CD8-positive, alpha-beta memory T cell (primary cell): ENCODE measurements at regions not wholly inside any gene's neighbourhood (a gene's known extent, or its start where the extent isn't known, plus 50 kb on each side); places are given as distances from the start of the nearest gene placed in this dataset.

Source experiments
- CTCF ChIA-PET: fragments of 350-600 bp; sonication (Branson Sonifier 250); formaldehyde crosslinking; loops from one replicate; lab custom pipeline; 2021; ENCODE audit warnings: antibody characterized with exemption; lab: Charles Lee
- POLR2A ChIA-PET: fragments of 350-600 bp; sonication (Branson Sonifier 250); formaldehyde crosslinking; loops from one replicate; lab custom pipeline; 2021; ENCODE audit warnings: antibody characterized with exemption; lab: Charles Lee
- DNase-seq, 5 donors: peaks; one replicate each; pipeline versions ENCODE4 v3.0.0 to v3.0.0-alpha.2; 2020 to 2022; ENCODE audit warnings: mixed read lengths in 1 of 5
- H3K27ac ChIP-seq: one replicate; pipeline ENCODE4 v1.7.0; 2013; ENCODE audit warnings: low read depth, mild to moderate bottlenecking, low read length, moderate library complexity
- H3K27me3 ChIP-seq: 2 replicates; pipeline ENCODE4 v1.7.0; 2013; ENCODE audit warnings: low read length, mild to moderate bottlenecking; ENCODE audit not compliant: insufficient read depth, poor library complexity, severe bottlenecking
- H3K36me3 ChIP-seq: 2 replicates; pipeline ENCODE4 v1.7.0; 2013; ENCODE audit warnings: mild to moderate bottlenecking, low read length, moderate library complexity; ENCODE audit not compliant: insufficient read depth
- H3K4me1 ChIP-seq: 2 replicates; pipeline ENCODE4 v1.7.0; 2013; ENCODE audit warnings: mild to moderate bottlenecking, low read length, moderate library complexity; ENCODE audit not compliant: insufficient read depth
- H3K4me3 ChIP-seq: 2 replicates; pipeline ENCODE4 v1.7.0; 2013; ENCODE audit warnings: mild to moderate bottlenecking, low read length
- H3K9me3 ChIP-seq: 2 replicates; pipeline ENCODE4 v1.7.0; 2013; ENCODE audit warnings: mild to moderate bottlenecking, low read length
- H3K27ac Mint-ChIP-seq, 8 donors: one replicate each; pipeline ENCODE4 v1.8.0; 2020 to 2021; ENCODE audit warnings: mixed read lengths in 8 of 8, mild to moderate bottlenecking in 6 of 8, inconsistent platforms in 3 of 8, moderate library complexity in 3 of 8
- H3K27me3 Mint-ChIP-seq, 2 donors: one replicate each; pipeline ENCODE4 v1.8.0; 2020 to 2021; ENCODE audit warnings: mixed read lengths in 2 of 2, mild to moderate bottlenecking in 1 of 2, moderate library complexity in 1 of 2
- H3K36me3 Mint-ChIP-seq, 3 donors: one replicate each; pipeline ENCODE4 v1.8.0; 2020 to 2021; ENCODE audit warnings: mixed read lengths in 3 of 3, inconsistent platforms in 1 of 3, mild to moderate bottlenecking in 1 of 3
- H3K4me1 Mint-ChIP-seq, 3 donors: one replicate each; pipeline ENCODE4 v1.8.0; 2020 to 2021; ENCODE audit warnings: mixed read lengths in 3 of 3, inconsistent platforms in 1 of 3, mild to moderate bottlenecking in 1 of 3
- H3K4me3 Mint-ChIP-seq, 7 donors: one replicate each; pipeline ENCODE4 v1.8.0; 2020 to 2021; ENCODE audit warnings: mixed read lengths in 7 of 7, mild to moderate bottlenecking in 6 of 7, moderate library complexity in 4 of 7, inconsistent platforms in 2 of 7
- H3K9me3 Mint-ChIP-seq, 5 donors: one replicate each; pipeline ENCODE4 v1.8.0; 2020 to 2022; ENCODE audit warnings: mixed read lengths in 5 of 5, mild to moderate bottlenecking in 3 of 5, moderate library complexity in 2 of 5, inconsistent platforms in 1 of 5

- DNase-seq, result no peak
- no peaks in the 10 kb centered on the region for H3K4me1 ChIP-seq
- Mint-ChIP-seq H3K4me3 (no peak overlapping the region), H3K36me3 (peaks cover 0 to 2% (median 0%) of the 10 kb centered on the region in 3 donors), H3K27ac (no peak overlapping the region), H3K27me3 (peaks cover 0 to 1% of the 10 kb centered on the region in 2 donors), H3K9me3 (peaks cover 8 to 33% (median 23%) of the 10 kb centered on the region in 5 donors), H3K4me1 (no peaks in the 10 kb centered on the region)
- CTCF ChIA-PET, result no interaction called here
- H3K36me3 ChIP-seq, result no peaks in the 10 kb centered on the region
- H3K27me3 ChIP-seq, result no peaks in the 10 kb centered on the region
- no peak overlapping the region for H3K4me3 ChIP-seq
- H3K27ac ChIP-seq, result no peak overlapping the region
- POLR2A ChIA-PET, result no interaction called here
- no peaks in the 10 kb centered on the region for H3K9me3 ChIP-seq
Measured at GRCh38 chr2:76572981-76573380, 862.3 kb upstream of the GCFC2 start.

GRCh38 chr2:76569819-76570218 is 859.1 kb upstream of the GCFC2 start:
- Histone ChIP-seq H3K4me3 (no peak overlapping the region), H3K27ac (no peak overlapping the region), H3K4me1 (no peaks in the 10 kb centered on the region), H3K36me3 (no peaks in the 10 kb centered on the region), H3K9me3 (no peaks in the 10 kb centered on the region), H3K27me3 (no peaks in the 10 kb centered on the region)
- Mint-ChIP-seq H3K27ac (no peak overlapping the region), H3K36me3 (no peaks in the 10 kb centered on the region), H3K27me3 (no peaks in the 10 kb centered on the region), H3K4me1 (no peaks in the 10 kb centered on the region), H3K9me3 (peaks cover 4 to 29% (median 7%) of the 10 kb centered on the region in 5 donors), H3K4me3 (no peak overlapping the region)
- no peak for DNase-seq
- POLR2A ChIA-PET, result no interaction called here
- CTCF ChIA-PET, result no interaction called here

DNA sequence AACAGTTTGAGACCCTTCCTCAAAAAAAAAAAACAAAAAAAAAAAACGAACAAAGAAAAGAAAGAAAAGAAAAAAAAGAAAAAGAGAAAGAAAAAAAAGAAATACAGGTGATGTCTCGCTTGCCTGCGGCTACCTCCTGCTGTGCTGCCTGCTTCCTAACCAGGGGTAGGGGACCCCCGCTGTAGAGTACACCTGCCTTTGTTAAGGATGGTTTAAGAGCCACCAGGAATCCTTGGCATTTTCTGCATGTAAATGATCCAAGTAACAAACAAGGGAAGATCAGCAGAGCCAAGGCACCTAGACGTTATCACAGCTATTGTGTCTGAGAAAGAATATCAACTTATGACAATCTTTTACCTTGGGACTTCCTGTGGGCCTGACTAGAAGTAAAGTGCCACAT is 856.8 kb upstream of the GCFC2 start:
- H3K27ac ChIP-seq, result no peak overlapping the region
- Mint-ChIP-seq H3K9me3 (peaks cover 5 to 33% (median 9%) of the 10 kb centered on the region in 5 donors), H3K27ac (no peak overlapping the region), H3K4me3 (no peak overlapping the region), H3K36me3 (no peaks in the 10 kb centered on the region), H3K4me1 (no peaks in the 10 kb centered on the region), H3K27me3 (no peaks in the 10 kb centered on the region)
- H3K9me3 ChIP-seq, result no peaks in the 10 kb centered on the region
- no peaks in the 10 kb centered on the region for H3K4me1 ChIP-seq
- no peaks in the 10 kb centered on the region for H3K36me3 ChIP-seq
- POLR2A ChIA-PET, result no interaction called here
- DNase-seq, result no peak
- CTCF ChIA-PET, result no interaction called here
- no peaks in the 10 kb centered on the region for H3K27me3 ChIP-seq
- no peak overlapping the region for H3K4me3 ChIP-seq

GRCh38 chr2:76564734-76565133 is 854.0 kb upstream of the GCFC2 start:
- H3K27me3 ChIP-seq, result no peaks in the 10 kb centered on the region
- POLR2A ChIA-PET, result no interaction called here
- Mint-ChIP-seq H3K4me3 (no peak overlapping the region), H3K36me3 (no peaks in the 10 kb centered on the region), H3K4me1 (no peaks in the 10 kb centered on the region), H3K9me3 (peaks cover 4 to 29% (median 6%) of the 10 kb centered on the region in 5 donors), H3K27me3 (no peaks in the 10 kb centered on the region), H3K27ac (no peak overlapping the region)
- H3K9me3 ChIP-seq, result no peaks in the 10 kb centered on the region
- CTCF ChIA-PET, result no interaction called here
- H3K36me3 ChIP-seq, result no peaks in the 10 kb centered on the region
- no peak for DNase-seq
- no peak overlapping the region for H3K27ac ChIP-seq
- no peaks in the 10 kb centered on the region for H3K4me1 ChIP-seq
- no peak overlapping the region for H3K4me3 ChIP-seq

DNA sequence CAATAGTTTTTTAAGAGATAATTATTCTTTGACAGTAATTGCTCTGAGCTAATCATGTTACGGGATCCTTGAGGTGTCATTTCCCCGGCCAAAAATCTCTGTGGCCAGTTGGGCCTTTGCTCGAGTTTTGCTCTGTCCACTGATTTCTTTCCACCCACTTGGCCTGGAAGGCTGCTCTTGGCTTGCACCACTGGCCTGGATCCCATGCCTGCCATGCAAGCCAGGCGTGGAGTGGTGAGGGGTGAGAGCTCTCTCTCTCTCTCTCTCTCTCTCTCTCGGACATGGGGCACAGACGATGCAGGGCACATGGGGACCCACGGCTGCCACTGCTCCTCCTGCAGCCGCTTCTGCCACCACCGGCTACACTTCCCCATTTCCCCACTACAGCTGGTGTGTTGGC is 853.0 kb upstream of the GCFC2 start:
- Mint-ChIP-seq H3K27me3 (no peaks in the 10 kb centered on the region), H3K36me3 (no peaks in the 10 kb centered on the region), H3K4me3 (no peak overlapping the region), H3K9me3 (peaks cover 4 to 26% (median 5%) of the 10 kb centered on the region in 5 donors), H3K4me1 (no peaks in the 10 kb centered on the region), H3K27ac (no peak overlapping the region)
- ChIA-PET POLR2A (no interaction called here), CTCF (no interaction called here)
- Histone ChIP-seq H3K9me3 (no peaks in the 10 kb centered on the region), H3K4me3 (no peak overlapping the region), H3K36me3 (no peaks in the 10 kb centered on the region), H3K27me3 (no peaks in the 10 kb centered on the region), H3K27ac (no peak overlapping the region), H3K4me1 (no peaks in the 10 kb centered on the region)
- DNase-seq, result no peak

GRCh38 chr2:76558157-76558556 is 847.4 kb upstream of the GCFC2 start:
- no peak for DNase-seq
- Histone ChIP-seq H3K27me3 (no peaks in the 10 kb centered on the region), H3K36me3 (no peaks in the 10 kb centered on the region), H3K4me3 (no peak overlapping the region), H3K27ac (no peak overlapping the region), H3K4me1 (no peaks in the 10 kb centered on the region), H3K9me3 (no peaks in the 10 kb centered on the region)
- Mint-ChIP-seq H3K4me3 (no peak overlapping the region), H3K36me3 (no peaks in the 10 kb centered on the region), H3K9me3 (peaks cover 4 to 22% (median 6%) of the 10 kb centered on the region in 5 donors), H3K27ac (no peak overlapping the region), H3K27me3 (no peaks in the 10 kb centered on the region), H3K4me1 (no peaks in the 10 kb centered on the region)
- ChIA-PET POLR2A (no interaction called here), CTCF (no interaction called here)

DNA sequence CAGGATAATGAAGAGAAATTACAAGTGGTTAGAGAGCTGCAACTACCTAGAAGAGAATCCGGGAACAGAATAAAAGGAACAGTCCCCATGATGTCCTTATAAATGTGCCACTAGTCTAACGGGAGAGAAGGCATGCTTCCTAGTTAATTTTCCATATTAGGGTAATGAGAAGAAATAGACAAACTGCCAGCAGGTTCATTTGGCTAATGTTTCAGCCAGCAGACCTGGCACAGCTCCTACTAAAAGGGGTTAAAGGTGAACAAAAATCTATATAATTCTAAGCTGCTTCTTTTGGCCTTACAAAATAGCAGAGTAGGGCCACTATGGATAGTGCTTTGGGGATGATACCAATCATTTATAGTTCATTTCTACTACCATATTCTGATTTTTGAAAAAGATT is 845.3 kb upstream of the GCFC2 start:
- H3K27me3 Mint-ChIP-seq, result no peaks in the 10 kb centered on the region
- no peak overlapping the region for H3K27ac Mint-ChIP-seq
- no peaks in the 10 kb centered on the region for H3K4me1 Mint-ChIP-seq

GRCh38 chr2:76546207-76546606 is 835.5 kb upstream of the GCFC2 start:
- peaks cover 3 to 32% (median 12%) of the 10 kb centered on the region in 5 donors for H3K9me3 Mint-ChIP-seq
- no peak overlapping the region for H3K27ac ChIP-seq
- ChIA-PET CTCF (no interaction called here), POLR2A (no interaction called here)
- H3K9me3 ChIP-seq, result no peaks in the 10 kb centered on the region
- no peak overlapping the region for H3K27ac Mint-ChIP-seq
- H3K27me3 Mint-ChIP-seq, result no peaks in the 10 kb centered on the region
- H3K4me3 Mint-ChIP-seq, result no peak overlapping the region
- no peaks in the 10 kb centered on the region for H3K4me1 Mint-ChIP-seq
- no peaks in the 10 kb centered on the region for H3K27me3 ChIP-seq
- H3K36me3 ChIP-seq, result no peaks in the 10 kb centered on the region
- H3K4me1 ChIP-seq, result no peaks in the 10 kb centered on the region
- no peak for DNase-seq
- H3K36me3 Mint-ChIP-seq, result no peaks in the 10 kb centered on the region
- H3K4me3 ChIP-seq, result no peak overlapping the region

More for the DNA sequence above, 845.3 kb upstream of the GCFC2 start:
- Mint-ChIP-seq H3K9me3 (peaks cover 4 to 26% (median 6%) of the 10 kb centered on the region in 5 donors), H3K36me3 (no peaks in the 10 kb centered on the region), H3K4me3 (no peak overlapping the region)
- ChIA-PET CTCF (no interaction called here), POLR2A (no interaction called here)
- H3K36me3 ChIP-seq, result no peaks in the 10 kb centered on the region
- no peak for DNase-seq
- H3K27me3 ChIP-seq, result no peaks in the 10 kb centered on the region
- no peak overlapping the region for H3K4me3 ChIP-seq
- no peaks in the 10 kb centered on the region for H3K4me1 ChIP-seq
- no peak overlapping the region for H3K27ac ChIP-seq
- H3K9me3 ChIP-seq, result no peaks in the 10 kb centered on the region

DNA sequence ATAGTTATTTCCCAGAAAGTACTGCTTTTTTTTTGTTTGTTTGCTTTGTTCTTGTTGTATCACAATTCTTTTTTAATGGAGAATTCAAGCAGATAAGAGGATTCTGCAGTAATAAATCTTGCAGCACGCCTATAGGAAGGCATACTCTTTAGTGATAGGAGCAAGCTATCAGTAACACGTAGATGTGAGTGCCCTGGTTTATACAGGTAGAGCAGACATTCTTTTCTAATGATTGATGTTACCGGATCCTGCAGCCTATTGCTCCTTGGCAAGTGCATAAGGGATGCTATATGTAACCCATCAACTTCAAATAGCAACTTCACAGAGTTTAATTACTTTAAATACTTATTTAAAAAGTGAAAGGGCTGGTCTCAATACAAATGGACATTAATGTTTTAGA is 834.2 kb upstream of the GCFC2 start:
- H3K4me1 Mint-ChIP-seq, result no peaks in the 10 kb centered on the region
- Histone ChIP-seq H3K4me3 (no peak overlapping the region), H3K9me3 (no peaks in the 10 kb centered on the region), H3K27ac (no peak overlapping the region), H3K36me3 (no peaks in the 10 kb centered on the region), H3K27me3 (no peaks in the 10 kb centered on the region), H3K4me1 (no peaks in the 10 kb centered on the region)
- DNase-seq, result no peak
- H3K27ac Mint-ChIP-seq, result no peak overlapping the region
- no peaks in the 10 kb centered on the region for H3K36me3 Mint-ChIP-seq
- H3K27me3 Mint-ChIP-seq, result no peaks in the 10 kb centered on the region
- ChIA-PET CTCF (no interaction called here), POLR2A (no interaction called here)
- no peak overlapping the region for H3K4me3 Mint-ChIP-seq
- H3K9me3 Mint-ChIP-seq, result peaks cover 3 to 28% (median 8%) of the 10 kb centered on the region in 5 donors
